Cerebellar nuclear complex (tissue), 1 donor: ENCODE measurements at regions not wholly inside any gene's neighbourhood (a gene's known extent, or its start where the extent isn't known, plus 50 kb on each side); places are given as distances from the start of the nearest gene placed in this dataset.

ENCODE experiments used
- DNase-seq, 2 experiments: peaks; one replicate each; lab custom pipeline; 2025; lab: John Stamatoyannopoulos, UW

DNA sequence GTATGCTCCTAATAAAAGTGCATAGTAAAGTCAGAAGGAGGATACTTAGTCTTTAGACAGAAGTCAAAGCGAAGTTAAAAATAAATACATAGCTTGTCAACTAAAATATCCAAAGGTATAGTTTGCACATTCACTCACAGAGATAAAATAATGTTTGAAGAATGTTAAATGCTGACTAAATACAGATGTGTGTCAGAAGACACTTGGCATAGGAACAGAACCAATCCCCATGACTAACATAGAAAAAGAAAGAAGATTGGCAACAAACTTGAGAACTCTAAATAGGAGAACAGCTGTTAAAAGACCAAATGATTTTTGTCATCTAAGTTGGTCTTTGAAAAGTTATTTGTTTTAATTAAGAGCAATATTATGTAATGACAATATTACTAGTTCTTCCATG lies 1172.1 kb upstream of the RAG2 start:
- DNase-seq = no peak

DNA sequence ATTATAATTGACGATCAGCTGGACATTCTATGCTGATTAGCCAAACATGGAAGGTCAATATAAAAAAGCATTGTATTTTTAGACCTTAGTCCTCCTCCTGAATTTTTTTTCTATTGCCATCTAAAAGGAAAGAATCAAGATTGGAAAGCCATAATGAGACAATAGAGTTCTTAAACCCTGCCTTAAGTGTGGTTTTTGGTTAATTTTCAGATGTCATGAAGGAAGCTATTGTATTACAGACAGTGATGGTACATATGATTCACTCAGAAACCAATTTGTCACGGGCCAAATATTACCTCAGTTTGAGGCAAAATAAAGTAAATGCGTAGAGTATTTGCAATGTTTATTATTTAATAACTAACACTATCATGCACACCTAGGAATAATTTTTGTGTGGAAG lies 1164.0 kb upstream of the RAG2 start:
- DNase-seq = no peak

- no peak for DNase-seq
These were observed 1157.5 kb upstream of the RAG2 start for GRCh38 chr11:37755521-37755920.

DNA sequence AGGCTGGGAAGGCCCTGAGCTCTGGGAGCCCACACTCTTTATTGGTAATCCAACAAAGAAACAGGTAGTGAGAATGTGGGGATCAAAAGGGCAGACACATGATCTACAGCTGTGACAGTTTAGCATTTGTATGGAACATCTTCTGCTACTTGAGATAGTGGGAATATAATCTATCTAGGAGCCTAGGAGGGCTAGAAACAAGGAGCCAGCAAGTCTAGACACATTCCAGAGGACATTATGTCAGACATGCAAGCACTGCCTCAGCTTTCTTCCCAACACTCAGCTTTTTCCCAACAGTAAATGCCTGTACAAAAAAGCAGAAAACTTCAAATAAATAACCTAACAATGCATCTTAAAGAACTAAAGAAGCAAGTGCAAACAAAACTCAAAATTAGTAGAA lies 1150.6 kb upstream of the RAG2 start:
- DNase-seq = no peak

GRCh38 chr11:37747121-37747520 lies 1149.1 kb upstream of the RAG2 start:
- DNase-seq = no peak

DNA sequence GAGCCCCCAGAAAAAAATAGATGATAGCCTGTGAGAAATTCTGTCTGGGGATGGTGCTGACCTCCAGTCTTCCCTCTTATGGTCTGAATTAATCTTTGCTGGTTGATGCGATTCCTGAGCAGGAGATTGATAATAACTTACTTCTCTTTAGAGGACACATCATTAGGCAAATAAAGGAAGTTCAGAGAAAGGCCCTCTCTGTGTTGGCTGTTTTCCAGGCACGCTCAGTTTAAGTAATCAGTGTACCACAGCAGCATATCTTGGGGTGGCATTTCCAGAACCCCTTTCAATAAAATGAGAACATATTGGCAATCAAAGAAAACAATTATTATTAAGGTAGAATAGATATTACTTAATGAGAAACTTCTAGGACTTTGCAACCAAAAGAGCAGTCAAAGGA lies 1129.3 kb upstream of the RAG2 start:
- no peak for DNase-seq

DNA sequence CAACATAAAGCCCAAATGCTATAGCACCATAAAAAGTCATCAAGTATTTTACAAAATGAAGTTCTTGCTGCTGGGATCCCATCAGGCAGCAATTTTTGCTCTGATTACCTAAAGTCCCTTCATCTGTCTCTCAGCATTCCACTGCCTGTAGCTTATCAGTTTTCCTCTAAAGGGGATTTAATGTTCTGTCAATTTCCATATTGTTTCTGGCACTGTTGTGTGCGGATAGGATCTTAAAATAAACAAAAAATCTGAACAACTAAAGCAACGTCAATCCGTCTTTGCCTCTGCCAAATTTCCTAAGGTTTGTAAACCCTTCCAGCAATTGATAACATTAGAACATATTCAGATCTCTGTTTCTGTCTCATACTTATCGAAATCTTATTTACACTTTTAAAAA lies 1126.3 kb upstream of the RAG2 start:
- no peak for DNase-seq

DNA sequence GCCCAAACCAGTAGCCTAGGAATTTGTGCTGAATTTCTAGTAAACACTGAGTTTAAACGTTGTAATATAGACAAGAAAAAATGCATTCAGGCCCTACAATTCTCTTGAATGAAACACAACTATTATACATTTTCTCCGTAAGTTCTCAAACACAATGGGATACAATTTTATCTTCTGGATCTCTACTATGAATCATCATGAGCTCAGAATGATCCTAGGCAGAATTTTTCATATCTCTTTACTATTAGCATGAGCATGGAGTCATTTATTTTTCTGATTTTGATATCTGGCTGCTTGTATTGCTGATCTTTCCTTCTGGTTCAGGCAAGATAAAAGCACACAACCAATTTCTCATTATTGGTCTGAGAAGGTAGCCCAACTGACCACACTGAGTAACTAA lies 1123.4 kb upstream of the RAG2 start:
- no peak for DNase-seq

DNA sequence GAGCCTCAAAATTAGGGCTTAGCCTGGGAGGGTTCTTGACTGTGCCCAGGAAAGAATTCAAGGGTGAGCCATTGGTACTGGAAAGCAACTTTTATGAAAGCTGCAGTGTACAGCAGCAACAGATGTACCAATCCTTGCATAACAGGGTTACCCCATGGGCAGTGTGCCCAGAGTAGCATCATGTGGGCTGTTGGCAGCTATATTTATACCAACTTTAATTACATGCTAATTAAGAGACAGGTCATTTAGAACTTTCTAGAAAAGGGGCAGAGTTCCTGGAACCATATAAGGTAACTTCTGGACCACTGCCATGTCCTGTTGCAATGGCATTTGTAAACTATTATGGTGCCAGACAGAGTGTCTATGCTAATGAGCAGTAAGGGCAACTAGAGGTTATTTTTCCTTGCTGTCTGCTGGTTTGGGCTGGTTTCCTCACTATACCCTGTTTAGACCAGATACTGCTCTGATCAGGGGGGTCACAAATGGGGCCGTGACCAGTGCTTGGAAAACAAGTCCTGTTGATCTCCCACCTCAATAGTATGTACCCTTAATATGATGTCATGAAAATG lies 1120.5 kb upstream of the RAG2 start:
- no peak for DNase-seq

DNA sequence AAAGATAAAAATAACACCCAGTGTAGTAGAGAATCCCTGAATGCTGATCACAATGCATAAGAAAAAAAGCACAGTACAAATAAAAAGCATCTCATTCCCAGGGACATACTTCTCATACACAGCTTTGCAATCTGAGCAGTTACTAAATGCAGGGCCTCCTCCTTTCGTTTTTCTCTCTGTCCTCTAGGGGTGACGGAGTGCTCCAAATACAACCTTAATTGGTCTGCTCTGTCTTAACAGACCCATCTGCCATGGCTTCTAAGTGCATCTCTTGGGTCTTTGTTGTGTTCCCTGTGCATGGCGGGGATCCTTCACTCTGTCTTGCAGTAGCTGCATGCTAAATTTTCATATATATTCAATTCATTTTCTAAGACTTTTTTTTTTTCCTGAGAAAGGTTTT lies 1114.2 kb upstream of the RAG2 start:
- DNase-seq = no peak

DNA sequence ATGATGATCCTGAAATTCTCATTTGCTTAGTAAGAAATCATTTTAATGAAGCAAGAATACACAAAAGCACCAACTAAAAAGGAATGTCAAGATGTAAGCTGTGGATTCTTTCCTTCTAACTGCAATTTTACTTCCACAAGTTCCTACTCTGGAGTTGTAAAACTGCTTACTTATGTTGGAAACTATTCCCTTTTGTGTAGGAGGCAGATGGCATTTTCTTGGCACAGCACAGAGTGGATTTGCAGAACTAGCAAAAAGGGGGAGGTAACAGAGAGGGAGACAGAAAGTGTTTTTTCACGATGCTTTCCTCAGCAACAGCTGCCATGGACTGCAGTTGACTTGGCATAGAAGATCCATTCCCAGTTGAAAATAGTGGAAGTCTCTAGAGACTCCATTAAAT lies 1112.0 kb upstream of the RAG2 start:
- DNase-seq = no peak

GRCh38 chr11:37704791-37705190 lies 1106.8 kb upstream of the RAG2 start:
- DNase-seq = no peak

- no peak for DNase-seq
These were observed 1101.6 kb upstream of the RAG2 start for GRCh38 chr11:37699644-37700043.

- DNase-seq = no peak
These were observed 1097.2 kb upstream of the RAG2 start for GRCh38 chr11:37695283-37695682.

GRCh38 chr11:37689951-37690350 lies 1091.9 kb upstream of the RAG2 start:
- no peak for DNase-seq

- DNase-seq = no peak
These were observed 1090.4 kb upstream of the RAG2 start for GRCh38 chr11:37688456-37688855.

DNA sequence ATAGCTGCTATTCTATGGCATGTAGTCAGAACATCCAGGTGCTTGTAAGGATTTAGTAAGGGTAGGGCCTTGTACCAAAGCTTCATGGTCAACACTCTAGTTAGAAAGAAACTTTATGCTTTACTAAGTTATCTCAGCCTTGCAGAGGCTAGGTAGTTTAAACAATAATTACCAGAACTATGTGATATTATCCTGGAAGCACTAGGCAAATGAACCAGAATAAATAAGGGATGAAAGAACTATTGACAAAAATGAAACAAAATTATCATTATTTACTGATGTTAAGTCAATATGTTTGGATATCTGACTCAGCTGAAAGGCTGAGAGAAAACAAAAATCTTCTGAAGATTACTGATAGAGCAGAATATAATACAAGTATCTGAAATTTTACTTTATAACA lies 1089.1 kb upstream of the RAG2 start:
- no peak for DNase-seq

DNA sequence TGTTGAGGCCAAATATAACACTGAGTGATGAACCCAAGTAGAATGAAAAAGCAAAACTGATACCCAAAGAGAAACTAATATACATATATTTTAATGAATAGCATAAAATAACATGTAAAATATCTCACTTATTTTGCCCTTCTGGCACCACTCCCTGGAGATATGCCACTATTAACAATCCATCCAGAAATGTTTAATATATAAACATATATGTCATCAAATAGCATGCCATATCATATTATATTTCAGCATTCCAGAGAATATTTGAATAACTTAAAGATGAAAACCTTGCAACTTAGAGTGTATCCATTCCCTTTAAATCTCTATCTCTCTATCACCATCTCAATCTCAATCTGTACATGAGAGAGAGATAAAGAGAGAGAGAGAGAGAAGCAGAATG lies 1073.3 kb upstream of the RAG2 start:
- no peak for DNase-seq

DNA sequence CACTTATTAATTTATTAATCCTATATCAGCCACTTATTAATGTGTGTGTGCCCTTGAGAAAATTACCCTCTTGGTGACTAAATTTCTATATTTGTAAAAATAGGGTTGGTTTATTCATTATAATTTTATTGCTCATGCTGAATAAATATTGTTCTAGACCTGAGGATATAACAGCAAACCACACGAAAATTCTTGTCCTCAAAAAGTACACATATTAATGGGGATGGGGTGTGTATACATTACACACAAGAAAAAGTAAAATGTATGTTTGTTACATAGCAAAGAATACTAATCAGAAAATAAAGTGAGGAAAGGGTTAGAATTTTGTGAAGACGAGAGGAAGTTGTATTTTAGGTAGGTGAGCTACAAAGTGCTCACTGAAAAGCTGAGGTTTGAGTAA lies 1068.9 kb upstream of the RAG2 start:
- DNase-seq = no peak

- DNase-seq = no peak
These were observed 1059.6 kb upstream of the RAG2 start for GRCh38 chr11:37657645-37658044.

- DNase-seq = no peak
These were observed 1049.7 kb upstream of the RAG2 start for GRCh38 chr11:37647767-37648166.

DNA sequence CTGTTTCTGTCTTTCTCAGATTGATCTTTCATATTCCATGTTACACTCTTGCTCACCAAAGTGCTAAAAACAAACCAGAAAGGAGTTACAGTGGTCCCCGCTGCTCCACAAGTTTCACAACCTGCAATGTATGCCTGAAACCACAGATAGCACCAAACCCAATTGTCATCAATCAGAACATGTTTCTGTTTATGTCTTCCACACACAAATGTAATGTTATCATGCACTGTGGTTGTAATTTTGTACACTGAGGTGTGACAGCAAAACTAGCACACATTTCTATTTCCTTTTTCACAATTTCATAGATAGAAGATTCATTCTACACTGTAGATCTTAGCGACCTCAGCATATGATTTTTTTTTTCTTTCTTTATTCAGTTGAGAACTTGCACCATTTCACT lies 1045.9 kb upstream of the RAG2 start:
- DNase-seq = no peak

DNA sequence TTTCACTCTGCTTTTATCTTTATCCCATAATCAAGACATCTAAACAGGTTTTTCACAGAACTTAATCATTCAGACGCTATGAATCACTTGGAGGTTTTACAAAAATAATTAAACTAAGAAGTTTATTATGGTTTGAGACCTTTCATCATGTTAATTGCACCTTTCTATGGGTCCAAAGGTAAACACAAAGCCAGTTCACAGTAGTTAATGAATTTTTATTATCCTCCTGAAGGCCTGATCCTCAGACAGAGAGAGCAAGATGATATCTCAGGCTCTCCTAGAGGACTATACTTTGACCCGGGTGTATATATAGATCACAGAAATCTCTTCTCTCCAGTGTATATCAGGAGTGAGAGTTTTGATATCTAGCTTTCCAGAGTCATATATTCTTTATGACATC lies 1044.3 kb upstream of the RAG2 start:
- no peak for DNase-seq

GRCh38 chr11:37632748-37633147 lies 1034.7 kb upstream of the RAG2 start:
- DNase-seq = no peak

DNA sequence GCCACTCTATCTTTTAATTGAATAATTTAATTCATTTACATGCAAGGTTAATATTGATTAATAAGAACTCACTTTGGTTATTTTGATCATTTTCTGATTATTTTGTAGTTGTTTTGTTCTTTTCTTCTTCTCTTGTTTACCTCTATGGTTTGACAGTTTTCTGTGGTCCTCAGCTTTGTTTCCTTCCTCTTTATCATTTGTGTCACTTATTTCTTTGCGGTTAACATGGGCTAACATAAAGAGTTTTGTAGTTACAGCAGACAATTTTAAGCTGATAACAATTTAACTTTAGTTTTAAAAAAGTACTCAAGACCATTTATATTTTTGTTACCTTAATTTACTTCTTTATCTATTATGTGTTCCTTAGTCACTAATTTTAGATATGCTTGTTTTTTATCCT lies 1032.8 kb upstream of the RAG2 start:
- DNase-seq = no peak
